ENCODE measurements at regions not wholly inside any gene's neighbourhood (a gene's known extent, or its start where the extent isn't known, plus 50 kb on each side); places are given as distances from the start of the nearest gene placed in this dataset.
"Not testable (repeated sequence)": the region's sequence is repeated elsewhere in the genome, so short reads cannot be mapped to it uniquely, and the experiment has no call there.

DNA sequence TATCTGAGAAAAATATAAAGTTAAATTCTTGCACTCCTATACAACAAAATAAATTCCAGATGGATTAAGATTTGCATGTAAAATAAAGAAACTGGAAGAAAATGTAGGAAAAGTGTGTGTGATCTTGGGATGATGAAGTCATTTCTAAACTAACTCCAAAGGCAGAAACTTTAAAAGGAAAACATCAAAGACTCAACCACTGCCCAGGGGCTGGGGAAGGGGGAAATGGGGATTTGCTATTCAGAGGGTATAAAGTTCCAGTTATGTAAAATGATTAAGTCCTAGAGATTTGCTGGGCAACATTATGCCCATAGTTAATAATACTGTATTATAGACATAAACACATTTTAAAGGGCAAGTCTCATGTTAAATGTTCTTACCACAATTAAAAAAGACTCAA is 254.5 kb downstream of the DEPDC1B start:
- TF ChIP-seq, protein P1, sequence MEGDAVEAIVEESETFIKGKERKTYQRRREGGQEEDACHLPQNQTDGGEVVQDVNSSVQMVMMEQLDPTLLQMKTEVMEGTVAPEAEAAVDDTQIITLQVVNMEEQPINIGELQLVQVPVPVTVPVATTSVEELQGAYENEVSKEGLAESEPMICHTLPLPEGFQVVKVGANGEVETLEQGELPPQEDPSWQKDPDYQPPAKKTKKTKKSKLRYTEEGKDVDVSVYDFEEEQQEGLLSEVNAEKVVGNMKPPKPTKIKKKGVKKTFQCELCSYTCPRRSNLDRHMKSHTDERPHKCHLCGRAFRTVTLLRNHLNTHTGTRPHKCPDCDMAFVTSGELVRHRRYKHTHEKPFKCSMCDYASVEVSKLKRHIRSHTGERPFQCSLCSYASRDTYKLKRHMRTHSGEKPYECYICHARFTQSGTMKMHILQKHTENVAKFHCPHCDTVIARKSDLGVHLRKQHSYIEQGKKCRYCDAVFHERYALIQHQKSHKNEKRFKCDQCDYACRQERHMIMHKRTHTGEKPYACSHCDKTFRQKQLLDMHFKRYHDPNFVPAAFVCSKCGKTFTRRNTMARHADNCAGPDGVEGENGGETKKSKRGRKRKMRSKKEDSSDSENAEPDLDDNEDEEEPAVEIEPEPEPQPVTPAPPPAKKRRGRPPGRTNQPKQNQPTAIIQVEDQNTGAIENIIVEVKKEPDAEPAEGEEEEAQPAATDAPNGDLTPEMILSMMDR (IDR thresholded peaks at IDR 0.05) = no peak
- no peak for TF ChIP-seq POLR2A (IDR thresholded peaks at IDR 0.05)
- Histone ChIP-seq H3K9me3 (no peaks in the 10 kb centered on the region), H3K27me3 (no peaks in the 10 kb centered on the region), H3K27ac (no peak overlapping the region), H3K36me3 (no peaks in the 10 kb centered on the region), H3K4me1 (no peaks in the 10 kb centered on the region), H3K4me3 (no peak overlapping the region)
- DNase-seq = no peak

DNA sequence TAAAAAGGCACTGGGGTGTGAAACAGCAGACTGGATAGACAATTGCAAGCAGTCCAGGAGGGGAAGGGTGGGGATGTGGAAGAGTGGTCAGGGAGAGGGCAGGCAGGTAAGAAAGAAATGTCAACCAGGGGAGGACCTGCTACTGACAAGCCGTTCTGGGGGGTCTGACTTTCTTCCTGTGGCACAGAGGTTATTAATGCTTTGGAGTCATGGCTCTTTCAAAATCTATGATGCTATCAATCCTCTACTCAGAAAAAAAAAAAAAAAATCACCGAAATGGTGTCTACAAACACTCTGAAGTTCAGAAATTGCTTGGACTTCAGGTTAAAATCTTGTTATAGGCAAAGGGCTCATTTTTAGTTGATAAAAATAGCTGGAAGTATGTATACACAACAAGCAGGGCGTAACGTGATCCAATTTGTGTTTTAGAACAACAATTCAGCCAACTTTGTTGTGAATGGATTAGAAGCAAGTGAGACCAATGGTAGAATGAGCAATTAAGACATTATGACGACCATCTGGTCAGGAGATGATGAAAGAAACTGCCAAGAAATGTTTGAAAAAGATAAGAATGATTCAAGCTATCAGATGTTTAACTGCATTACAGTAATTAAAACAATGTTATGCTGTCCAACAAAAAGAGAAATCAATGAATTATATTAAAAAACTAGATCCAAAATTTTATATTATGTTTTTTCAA is 255.2 kb downstream of the DEPDC1B start:
- no peaks in the 10 kb centered on the region for H3K36me3 ChIP-seq
- H3K4me3 ChIP-seq = no peak overlapping the region
- no peak overlapping the region for H3K27ac ChIP-seq
- TF ChIP-seq, protein P1 (IDR thresholded peaks at IDR 0.05) = no peak
- no peak for TF ChIP-seq POLR2A (IDR thresholded peaks at IDR 0.05)
- H3K9me3 ChIP-seq = no peaks in the 10 kb centered on the region
- no peak for DNase-seq
- H3K4me1 ChIP-seq = no peaks in the 10 kb centered on the region
- no peaks in the 10 kb centered on the region for H3K27me3 ChIP-seq

DNA sequence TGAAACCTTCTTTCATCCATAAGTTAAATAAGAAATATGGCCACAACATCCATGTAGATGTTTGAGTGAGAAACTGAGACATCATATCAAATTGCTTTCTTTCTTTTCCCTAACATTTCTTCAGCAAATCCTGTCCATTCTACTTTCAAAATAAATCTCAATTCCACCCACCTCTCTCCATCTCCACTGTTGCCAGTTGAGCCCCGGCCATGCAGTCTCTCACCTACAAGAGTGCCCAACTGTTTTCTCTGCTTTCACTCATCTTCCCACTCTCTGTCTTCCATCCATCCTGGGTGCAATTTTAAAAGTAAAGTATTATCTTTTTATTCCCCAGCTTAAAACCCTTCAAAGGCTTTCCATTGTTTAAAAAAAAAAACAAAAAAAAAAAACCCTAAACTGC is 260.4 kb downstream of the DEPDC1B start:
- Histone ChIP-seq H3K27me3 (no peaks in the 10 kb centered on the region), H3K4me3 (no peak overlapping the region), H3K9me3 (no peaks in the 10 kb centered on the region), H3K27ac (no peak overlapping the region), H3K36me3 (no peaks in the 10 kb centered on the region), H3K4me1 (no peaks in the 10 kb centered on the region)
- DNase-seq = no peak
- TF ChIP-seq POLR2A (IDR thresholded peaks at IDR 0.05) = no peak
- TF ChIP-seq, protein P1 (IDR thresholded peaks at IDR 0.05) = no peak

DNA sequence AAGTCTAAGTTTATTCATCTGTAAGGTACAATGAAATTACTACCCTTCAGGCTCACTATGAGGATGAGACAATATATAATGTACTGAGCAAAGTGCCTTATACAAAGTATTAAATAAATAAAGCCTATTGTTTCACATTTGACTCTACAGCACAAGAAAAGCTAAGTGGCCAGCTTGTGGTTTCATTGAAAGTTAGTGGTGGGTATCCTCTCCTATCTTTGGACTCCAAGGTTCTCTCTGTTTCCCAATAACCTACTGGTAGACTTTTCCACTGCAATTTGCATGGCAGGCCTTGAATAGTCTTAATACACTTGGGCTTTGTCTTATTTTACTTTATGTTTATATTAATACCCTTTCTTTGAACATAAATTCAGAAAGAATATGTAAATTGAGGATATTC is 262.7 kb downstream of the DEPDC1B start:
- H3K9me3 ChIP-seq = no peaks in the 10 kb centered on the region
- no peaks in the 10 kb centered on the region for H3K27me3 ChIP-seq
- no peak overlapping the region for H3K4me3 ChIP-seq
- TF ChIP-seq POLR2A (IDR thresholded peaks at IDR 0.05) = no peak
- TF ChIP-seq, protein P1 (IDR thresholded peaks at IDR 0.05) = no peak
- no peak overlapping the region for H3K27ac ChIP-seq
- H3K36me3 ChIP-seq = no peaks in the 10 kb centered on the region
- DNase-seq = no peak
- H3K4me1 ChIP-seq = no peaks in the 10 kb centered on the region

DNA sequence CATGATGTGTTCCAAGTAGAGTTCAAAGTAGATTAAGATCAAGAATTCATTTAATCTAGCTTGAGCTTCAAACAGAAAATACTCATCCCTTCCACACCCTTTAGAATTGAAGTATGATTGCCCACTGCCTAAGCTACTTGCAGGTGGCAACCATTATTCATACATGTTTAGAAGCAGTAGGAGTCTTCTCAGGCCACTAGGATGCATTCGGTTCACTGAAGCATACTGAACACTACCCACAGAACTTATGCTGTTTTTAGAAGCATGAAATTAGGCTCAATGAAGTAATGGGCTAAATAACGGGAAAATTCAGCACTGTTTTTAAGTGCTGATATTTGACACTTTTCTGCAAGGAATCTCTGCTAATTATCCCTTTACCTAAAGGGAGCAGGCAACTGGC is 263.4 kb downstream of the DEPDC1B start:
- no peaks in the 10 kb centered on the region for H3K9me3 ChIP-seq
- no peak overlapping the region for H3K27ac ChIP-seq
- no peaks in the 10 kb centered on the region for H3K36me3 ChIP-seq
- no peak for DNase-seq
- H3K4me3 ChIP-seq = no peak overlapping the region
- no peaks in the 10 kb centered on the region for H3K27me3 ChIP-seq
- no peaks in the 10 kb centered on the region for H3K4me1 ChIP-seq
- TF ChIP-seq, protein P1 (IDR thresholded peaks at IDR 0.05) = no peak
- TF ChIP-seq POLR2A (IDR thresholded peaks at IDR 0.05) = no peak

DNA sequence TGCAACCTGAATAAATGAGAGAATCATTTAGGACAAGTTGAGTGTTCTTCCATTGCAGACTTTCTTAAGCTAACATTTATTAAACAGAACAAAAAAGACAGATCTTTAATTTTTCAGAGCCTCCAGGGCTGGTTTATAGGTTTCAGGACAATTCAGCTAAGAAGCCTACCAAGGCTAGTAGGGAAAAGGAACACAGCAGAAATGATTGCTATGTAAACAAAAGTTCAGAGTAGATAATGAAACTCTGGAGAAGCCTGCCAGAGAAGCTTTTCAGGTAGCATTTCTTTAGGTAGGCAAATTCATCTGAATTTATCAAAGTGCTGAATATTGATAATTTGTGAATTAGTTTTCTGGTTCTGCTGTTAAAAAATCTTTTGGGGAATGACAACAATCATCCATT is 264.2 kb downstream of the DEPDC1B start:
- no peak for DNase-seq
- Histone ChIP-seq H3K27ac (no peak overlapping the region), H3K27me3 (no peaks in the 10 kb centered on the region), H3K36me3 (no peaks in the 10 kb centered on the region), H3K4me3 (no peak overlapping the region), H3K9me3 (no peaks in the 10 kb centered on the region), H3K4me1 (no peaks in the 10 kb centered on the region)
- TF ChIP-seq POLR2A (IDR thresholded peaks at IDR 0.05) = no peak
- TF ChIP-seq, protein P1 (IDR thresholded peaks at IDR 0.05) = no peak

DNA sequence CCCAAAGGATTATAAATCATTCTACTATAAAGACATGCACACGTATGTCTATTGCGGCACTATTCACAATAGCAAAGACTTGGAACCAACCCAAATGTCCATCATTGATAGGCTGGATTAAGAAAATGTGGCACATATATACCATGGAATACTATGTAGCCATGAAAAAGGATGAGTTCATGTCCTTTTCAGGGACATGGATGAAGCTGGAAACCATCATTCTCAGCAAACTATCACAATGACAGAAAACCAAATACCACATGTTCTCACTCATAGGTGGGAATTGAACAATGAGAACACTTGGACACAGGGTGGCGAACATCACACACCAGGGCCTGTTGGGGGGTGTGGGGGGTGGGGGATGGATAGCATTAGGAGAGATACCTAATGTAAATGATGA is 273.8 kb downstream of the DEPDC1B start:
- not testable (repeated sequence) for H3K4me3 ChIP-seq, DNase-seq, H3K27me3 ChIP-seq, H3K36me3 ChIP-seq, H3K27ac ChIP-seq, H3K9me3 ChIP-seq, H3K4me1 ChIP-seq

DNA sequence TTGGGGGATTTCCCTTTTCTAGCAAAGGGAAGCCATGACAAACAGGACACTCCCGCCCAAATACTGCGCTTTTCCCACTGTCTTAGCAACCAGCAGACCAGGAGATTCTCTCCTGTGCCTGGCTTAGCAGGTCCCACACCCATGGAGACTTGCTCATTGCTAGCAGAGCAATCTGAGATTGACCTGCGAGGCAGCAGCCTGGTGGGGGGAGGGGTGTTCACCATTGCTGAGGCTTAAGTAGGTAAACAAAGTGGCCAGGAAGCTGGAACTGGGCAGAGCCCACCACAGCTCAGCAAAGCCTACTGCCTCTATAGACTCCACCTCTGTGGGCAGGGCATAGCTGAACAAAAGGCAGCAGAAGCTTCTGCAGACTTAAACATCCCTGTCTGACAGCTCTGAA is 279.2 kb downstream of the DEPDC1B start:
- not testable (repeated sequence) for H3K27me3 ChIP-seq, H3K4me1 ChIP-seq, H3K27ac ChIP-seq, H3K4me3 ChIP-seq, H3K9me3 ChIP-seq, H3K36me3 ChIP-seq, DNase-seq
